HG02763 (cell line): ENCODE measurements at regions not wholly inside any gene's neighbourhood (a gene's known extent, or its start where the extent isn't known, plus 50 kb on each side); places are given as distances from the start of the nearest gene placed in this dataset.

Experiments used
- ATAC-seq: cut with Tn5 transposase; IDR thresholded peaks from one replicate; pipeline ENCODE4 v1.9.1; 2021; ENCODE audit warnings: mild to moderate bottlenecking, moderate library complexity; ENCODE audit not compliant: unreplicated experiment

GRCh38 chr10:10198363-10198762 lies 819.3 kb upstream of the CELF2 start:
- ATAC-seq, result no peak

- ATAC-seq, result no peak
Observed at GRCh38 chr10:10204415-10204814, 813.3 kb upstream of the CELF2 start.

GRCh38 chr10:10205906-10206305 lies 811.8 kb upstream of the CELF2 start:
- ATAC-seq, result no peak

GRCh38 chr10:10207538-10207937 lies 810.1 kb upstream of the CELF2 start:
- ATAC-seq, result no peak

GRCh38 chr10:10208196-10208595 lies 809.5 kb upstream of the CELF2 start:
- ATAC-seq, result no peak

GRCh38 chr10:10209167-10209566 lies 808.5 kb upstream of the CELF2 start:
- no peak for ATAC-seq

GRCh38 chr10:10211409-10211808 lies 806.3 kb upstream of the CELF2 start:
- no peak for ATAC-seq

- no peak for ATAC-seq
Observed at GRCh38 chr10:10213237-10213636, 804.4 kb upstream of the CELF2 start.

GRCh38 chr10:10222304-10222841 lies 795.3 kb upstream of the CELF2 start:
- ATAC-seq, result no peak

GRCh38 chr10:10223131-10223530 lies 794.5 kb upstream of the CELF2 start:
- ATAC-seq, result no peak

- no peak for ATAC-seq
Observed at GRCh38 chr10:10225136-10225676, 792.5 kb upstream of the CELF2 start.

- no peak for ATAC-seq
Observed at GRCh38 chr10:10233229-10233628, 784.4 kb upstream of the CELF2 start.

- ATAC-seq, result no peak
Observed at GRCh38 chr10:10235003-10235402, 782.7 kb upstream of the CELF2 start.

GRCh38 chr10:10247585-10247984 lies 770.1 kb upstream of the CELF2 start:
- ATAC-seq, result no peak

- ATAC-seq, result no peak
Observed at GRCh38 chr10:10256860-10257259, 760.8 kb upstream of the CELF2 start.

GRCh38 chr10:10259013-10259412 lies 758.7 kb upstream of the CELF2 start:
- no peak for ATAC-seq

GRCh38 chr10:10270126-10271050 lies 747.3 kb upstream of the CELF2 start:
- no peak for ATAC-seq

- no peak for ATAC-seq
Observed at GRCh38 chr10:10271639-10272192, 746.0 kb upstream of the CELF2 start.

- no peak for ATAC-seq
Observed at GRCh38 chr10:10273661-10274060, 744.0 kb upstream of the CELF2 start.

GRCh38 chr10:10279906-10280305 lies 737.8 kb upstream of the CELF2 start:
- ATAC-seq, result no peak

- ATAC-seq, result no peak
Observed at GRCh38 chr10:10292501-10292900, 725.2 kb upstream of the CELF2 start.

GRCh38 chr10:10293041-10293440 lies 724.6 kb upstream of the CELF2 start:
- ATAC-seq, result no peak
